H9 (cell line): ENCODE measurements at regions not wholly inside any gene's neighbourhood (a gene's known extent, or its start where the extent isn't known, plus 50 kb on each side); places are given as distances from the start of the nearest gene placed in this dataset.
A peak's percentile ranks its signal among the peaks of the same experiment; 100 is the strongest.

Experiments used
- DNase-seq: peaks from one replicate; pipeline ENCODE4 v3.0.0-alpha.2; 2017
- H2AFZ ChIP-seq: one replicate; pipeline ENCODE4 v1.6.1; 2013; ENCODE audit warnings: mild to moderate bottlenecking, low read length, control low read depth, moderate library complexity
- H2AK5ac ChIP-seq: 2 replicates; pipeline ENCODE4 v1.6.1; 2013; ENCODE audit warnings: low read length, control low read depth, mixed read lengths; ENCODE audit not compliant: insufficient read length
- H2BK120ac ChIP-seq: one replicate; pipeline ENCODE4 v1.6.1; 2013; ENCODE audit warnings: low read depth, mild to moderate bottlenecking, low read length, control low read depth, inconsistent platforms; ENCODE audit not compliant: poor library complexity, severe bottlenecking
- H2BK12ac ChIP-seq: 2 replicates; pipeline ENCODE4 v1.6.1; 2013; ENCODE audit warnings: low read length, control low read depth, mixed read lengths, low read depth; ENCODE audit not compliant: insufficient read length
- H2BK15ac ChIP-seq: 2 replicates; pipeline ENCODE4 v1.6.1; 2013; ENCODE audit warnings: low read depth, low read length, control low read depth
- H2BK20ac ChIP-seq: one replicate; pipeline ENCODE4 v1.6.1; 2013; ENCODE audit warnings: low read depth, mild to moderate bottlenecking, low read length, control low read depth, inconsistent platforms; ENCODE audit not compliant: poor library complexity, severe bottlenecking
- H2BK5ac ChIP-seq: 2 replicates; pipeline ENCODE4 v1.6.1; 2013; ENCODE audit warnings: low read length, control low read depth, mixed read lengths; ENCODE audit not compliant: insufficient read length
- H3K14ac ChIP-seq: 2 replicates; pipeline ENCODE4 v1.6.1; 2013; ENCODE audit warnings: low read length, control low read depth; ENCODE audit not compliant: insufficient read depth
- H3K18ac ChIP-seq: 2 replicates; pipeline ENCODE4 v1.6.1; 2013; ENCODE audit warnings: low read depth, mild to moderate bottlenecking, mixed read lengths, low read length, control low read depth; ENCODE audit not compliant: insufficient read length
- H3K23ac ChIP-seq: 2 replicates; pipeline ENCODE4 v1.6.1; 2013; ENCODE audit warnings: low read length, control low read depth, mixed read lengths, low read depth; ENCODE audit not compliant: insufficient read length
- H3K23me2 ChIP-seq: 2 replicates; pipeline ENCODE4 v1.6.1; 2013; ENCODE audit warnings: low read depth, mild to moderate bottlenecking, mixed read lengths, low read length, control low read depth; ENCODE audit not compliant: insufficient read length, poor library complexity, severe bottlenecking
- H3K27ac ChIP-seq: 2 replicates; pipeline ENCODE4 v1.5.1; 2013; ENCODE audit warnings: low read length, control low read depth, mixed read lengths, low read depth; ENCODE audit not compliant: insufficient read length
- H3K27me3 ChIP-seq: 2 replicates; pipeline ENCODE4 v1.6.1; 2013; ENCODE audit warnings: low read length, control low read depth, inconsistent platforms; ENCODE audit not compliant: insufficient read depth
- H3K4ac ChIP-seq: 2 replicates; pipeline ENCODE4 v1.6.1; 2013; ENCODE audit warnings: low read depth, mild to moderate bottlenecking, control low read depth, inconsistent platforms, low read length, moderate library complexity
- H3K4me1 ChIP-seq: 2 replicates; pipeline ENCODE4 v1.6.1; 2013; ENCODE audit warnings: low read length, control low read depth, inconsistent platforms; ENCODE audit not compliant: insufficient read depth
- H3K4me2 ChIP-seq: 2 replicates; pipeline ENCODE4 v1.6.1; 2013; ENCODE audit warnings: low read length, control low read depth, mixed read lengths; ENCODE audit not compliant: insufficient read length, insufficient read depth
- H3K56ac ChIP-seq: 2 replicates; pipeline ENCODE4 v1.6.1; 2013; ENCODE audit warnings: low read depth, mild to moderate bottlenecking, mixed read lengths, low read length, control low read depth; ENCODE audit not compliant: insufficient read length
- H3K79me1 ChIP-seq: 2 replicates; pipeline ENCODE4 v1.6.1; 2013; ENCODE audit warnings: low read depth, mild to moderate bottlenecking, moderate library complexity, low read length, control low read depth, inconsistent platforms; ENCODE audit not compliant: insufficient read depth, poor library complexity, severe bottlenecking
- H3K79me2 ChIP-seq: 2 replicates; pipeline ENCODE4 v1.6.1; 2013; ENCODE audit warnings: low read length, control low read depth, inconsistent platforms; ENCODE audit not compliant: insufficient read depth
- H3K9ac ChIP-seq: 2 replicates; pipeline ENCODE4 v1.6.1; 2013; ENCODE audit warnings: low read length, control low read depth, mixed read lengths; ENCODE audit not compliant: insufficient read length; ENCODE audit errors: extremely low read depth
- H3K9me3 ChIP-seq: one replicate; pipeline ENCODE4 v1.6.1; 2013; ENCODE audit warnings: low read depth, low read length, inconsistent platforms; ENCODE audit not compliant: control insufficient read depth
- H3T11ph ChIP-seq: one replicate; pipeline ENCODE4 v1.6.1; 2013; ENCODE audit warnings: mild to moderate bottlenecking, low read length, control low read depth, inconsistent platforms
- H4K20me1 ChIP-seq: one replicate; pipeline ENCODE4 v1.6.1; 2013; ENCODE audit not compliant: control insufficient read depth, insufficient read length, insufficient read depth
- H4K5ac ChIP-seq: 2 replicates; pipeline ENCODE4 v1.6.1; 2013; ENCODE audit warnings: low read depth, mild to moderate bottlenecking, mixed read lengths, low read length, control low read depth; ENCODE audit not compliant: insufficient read length
- H4K8ac ChIP-seq: replicated peaks from 2 replicates; pipeline ENCODE4 v1.6.1; 2013; ENCODE audit warnings: low read length, control low read depth, mixed read lengths, low read depth; ENCODE audit not compliant: insufficient read length
- H4K91ac ChIP-seq: 2 replicates; pipeline ENCODE4 v1.6.1; 2013; ENCODE audit warnings: low read depth, mild to moderate bottlenecking, moderate library complexity, mixed read lengths, low read length, control low read depth; ENCODE audit not compliant: insufficient read length
- H3K27ac Mint-ChIP-seq, 3 experiments: 2 replicates in 2 of 3; 3 replicates in 1 of 3; pipeline ENCODE4 v1.8.0; 2020 to 2021; ENCODE audit warnings: mixed read lengths in 3 of 3, mild to moderate bottlenecking in 1 of 3, moderate library complexity in 1 of 3
- H3K27me3 Mint-ChIP-seq: 2 replicates; pipeline ENCODE4 v1.8.0; 2021; ENCODE audit warnings: low read depth, mild to moderate bottlenecking, moderate library complexity, mixed read lengths
- H3K36me3 Mint-ChIP-seq, 3 experiments: 2 replicates in 2 of 3; 3 replicates in 1 of 3; pipeline ENCODE4 v1.8.0; 2020 to 2021; ENCODE audit warnings: low read depth in 3 of 3, mixed read lengths in 3 of 3; ENCODE audit not compliant: insufficient read depth in 1 of 3
- H3K4me1 Mint-ChIP-seq, 2 experiments: 2 replicates each; pipeline ENCODE4 v1.8.0; 2020; ENCODE audit warnings: mixed read lengths in 2 of 2
- H3K4me3 Mint-ChIP-seq, 2 experiments: 2 replicates in 1 of 2; 3 replicates in 1 of 2; pipeline ENCODE4 v1.8.0; 2020 to 2021; ENCODE audit warnings: mild to moderate bottlenecking in 2 of 2, mixed read lengths in 2 of 2, moderate library complexity in 1 of 2
- H3K9me3 Mint-ChIP-seq, 2 experiments: 2 replicates in 1 of 2; 3 replicates in 1 of 2; pipeline ENCODE4 v1.8.0; 2020; ENCODE audit warnings: mild to moderate bottlenecking in 2 of 2, mixed read lengths in 2 of 2, moderate library complexity in 1 of 2
- CTCF ChIP-seq: fragments of 200-600 bp; sonication (generic); conservative IDR thresholded peaks from 3 replicates; pipeline ENCODE4 v1.8.0; 2021; ENCODE audit warnings: antibody characterized with exemption, mild to moderate bottlenecking
- WGBS: extraction: QIAGEN DNeasy Blood & Tissue Kit; methylation state at CpG from one replicate; pipeline ENCODE4 v1.1.7; 2013; ENCODE audit warnings: missing lambda C conversion rate, low lambda C conversion rate, mixed read lengths; ENCODE audit not compliant: insufficient read length; ENCODE audit errors: extremely low coverage; 5-methylcytosine and 5-hydroxymethylcytosine counted together

- H2BK5ac ChIP-seq: no peak overlapping the region
- no peak overlapping the region for H3K27ac ChIP-seq
- H3K9me3 ChIP-seq: no peaks in the 10 kb centered on the region
- no peak overlapping the region for H3K14ac ChIP-seq
- no peak overlapping the region for H2AFZ ChIP-seq
- no peak overlapping the region for H2AK5ac ChIP-seq
- Mint-ChIP-seq H3K27ac (peak overlapping the region in 1 of 3 experiments; percentile 13; a peak in 2 of 7 replicates), H3K27me3 (no peaks in the 10 kb centered on the region; the same call in 1 of the 2 replicates), H3K9me3 (peaks cover 4 to 8% of the 10 kb centered on the region in 2 experiments; a peak in 2 of 5 replicates), H3K4me1 (peaks cover 6 to 13% of the 10 kb centered on the region in 2 experiments), H3K4me3 (no peak overlapping the region), H3K36me3 (no peaks in the 10 kb centered on the region; a peak in 1 of 7 replicates)
- no peak for DNase-seq
- no CpG with 5 or more reads among the region's 2 CpGs for WGBS
- no peak overlapping the region for H3K4ac ChIP-seq
- H3K56ac ChIP-seq: no peak overlapping the region
- H3K9ac ChIP-seq: no peak overlapping the region
- no peak overlapping the region for H3T11ph ChIP-seq
- no peak overlapping the region for H2BK20ac ChIP-seq
- H4K5ac ChIP-seq: no peak overlapping the region
- H3K79me2 ChIP-seq: no peaks in the 10 kb centered on the region
- H2BK120ac ChIP-seq: no peak overlapping the region
- no peak for TF ChIP-seq CTCF
- no peaks in the 10 kb centered on the region for H4K20me1 ChIP-seq
- no peak overlapping the region for H3K4me2 ChIP-seq
- H4K91ac ChIP-seq: no peak overlapping the region
- no peaks in the 10 kb centered on the region for H3K79me1 ChIP-seq
- no peak overlapping the region for H3K23ac ChIP-seq
- H3K23me2 ChIP-seq: no peaks in the 10 kb centered on the region
- H3K27me3 ChIP-seq: no peaks in the 10 kb centered on the region
- no peak overlapping the region for H4K8ac ChIP-seq
- H2BK12ac ChIP-seq: no peak overlapping the region
- H3K4me1 ChIP-seq: no peaks in the 10 kb centered on the region
- no peak overlapping the region for H2BK15ac ChIP-seq
- H3K18ac ChIP-seq: no peak overlapping the region
Observed at GRCh38 chr13:74850893-74851292, 631.1 kb downstream of the TBC1D4 start.
